ENCODE measurements at regions not wholly inside any gene's neighbourhood (a gene's known extent, or its start where the extent isn't known, plus 50 kb on each side); places are given as distances from the start of the nearest gene placed in this dataset.
A peak's percentile ranks its signal among the peaks of the same experiment; 100 is the strongest.

DNA sequence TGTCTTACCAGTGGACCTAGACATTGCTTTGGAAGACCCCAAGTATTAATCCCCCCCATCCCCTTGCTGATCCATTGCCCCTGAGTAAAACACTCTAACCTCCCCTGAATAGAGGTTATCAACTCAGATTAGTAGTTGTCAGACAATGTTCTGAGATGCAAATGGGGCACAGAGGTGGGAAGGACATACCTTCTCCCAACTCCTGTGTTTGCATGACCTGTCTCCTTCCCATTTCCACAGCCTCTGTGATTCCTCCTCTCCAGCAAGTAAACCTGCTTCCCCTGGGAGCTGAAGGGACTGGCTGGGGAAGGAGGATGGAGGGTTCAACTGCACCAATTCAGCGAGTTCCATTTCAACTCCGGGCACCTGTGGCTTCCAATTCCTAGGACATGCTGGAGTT is 199.8 kb upstream of the SASH1 start:
- TF ChIP-seq CTCF (IDR thresholded peaks at IDR 0.05; ENCODE audit: low read depth, low read length), result no peak
- no peak for DNase-seq (ENCODE audit: low read depth, low spot score)
- in situ Hi-C loops (cut with HindIII; ENCODE audit: low sequenced_read_pairs), result no loop called here
- no peak overlapping the region for H3K4me3 ChIP-seq (ENCODE audit: low read depth, low read length)

DNA sequence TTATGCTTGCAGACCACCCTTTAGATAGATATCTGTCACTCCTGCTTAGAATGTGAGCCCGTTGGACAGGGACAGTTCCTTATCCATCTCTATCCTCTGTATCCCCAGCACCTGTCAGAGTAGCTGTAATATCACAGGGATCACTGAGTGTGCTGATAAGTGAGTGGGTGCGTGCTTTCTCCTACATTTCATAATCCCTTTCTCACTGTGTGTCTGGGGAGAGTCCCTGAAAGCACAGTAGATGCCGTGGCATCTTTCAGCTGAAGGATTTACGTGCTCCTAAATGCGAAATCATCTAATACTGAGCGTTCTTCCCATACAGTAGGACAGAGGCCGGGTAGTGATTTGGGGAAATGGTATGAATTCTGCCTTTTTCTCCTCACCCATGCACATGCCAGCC is 198.9 kb upstream of the SASH1 start:
- in situ Hi-C loops (cut with HindIII; ENCODE audit: low sequenced_read_pairs), result no loop called here
- no peak for TF ChIP-seq CTCF (IDR thresholded peaks at IDR 0.05; ENCODE audit: low read depth, low read length)
- H3K4me3 ChIP-seq (ENCODE audit: low read depth, low read length), result no peak overlapping the region

DNA sequence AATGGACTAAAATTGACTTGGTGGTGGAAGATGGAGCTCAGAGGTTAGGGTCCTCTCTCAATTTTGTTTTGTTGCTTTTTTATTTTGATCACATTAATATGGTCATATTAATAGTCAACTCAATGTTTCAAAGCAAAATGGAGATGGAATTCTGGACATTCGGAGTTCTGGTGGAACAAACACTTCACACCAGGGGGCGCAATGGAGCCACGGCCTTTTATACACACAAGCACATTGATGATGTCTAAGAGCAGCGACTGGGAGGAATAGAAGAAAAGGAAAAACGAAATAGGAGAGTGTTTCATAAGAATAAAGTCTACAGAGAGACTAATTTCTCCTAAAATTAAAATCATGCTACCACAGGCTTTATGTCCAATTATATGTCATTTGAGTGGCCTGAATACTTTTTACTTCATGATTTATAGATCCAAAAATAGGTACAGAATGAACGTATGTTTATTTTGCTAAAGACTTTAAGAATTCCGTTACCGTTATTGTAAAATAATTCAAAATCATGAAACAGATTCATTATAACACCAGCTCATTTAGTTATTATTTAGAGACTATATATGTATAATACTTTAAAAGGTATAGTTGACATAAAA is 197.6 kb upstream of the SASH1 start:
- H3K4me3 ChIP-seq (ENCODE audit: low read depth, low read length), result no peak overlapping the region
- DNase-seq (ENCODE audit: low read depth, low spot score), result peak; percentile 79
- peak; percentile 87 for TF ChIP-seq CTCF (IDR thresholded peaks at IDR 0.05; ENCODE audit: low read depth, low read length)
- in situ Hi-C loops (cut with HindIII; ENCODE audit: low sequenced_read_pairs), result no loop called here

More for the DNA sequence above, 198.9 kb upstream of the SASH1 start:
- no peak for DNase-seq (ENCODE audit: low read depth, low spot score)

DNA sequence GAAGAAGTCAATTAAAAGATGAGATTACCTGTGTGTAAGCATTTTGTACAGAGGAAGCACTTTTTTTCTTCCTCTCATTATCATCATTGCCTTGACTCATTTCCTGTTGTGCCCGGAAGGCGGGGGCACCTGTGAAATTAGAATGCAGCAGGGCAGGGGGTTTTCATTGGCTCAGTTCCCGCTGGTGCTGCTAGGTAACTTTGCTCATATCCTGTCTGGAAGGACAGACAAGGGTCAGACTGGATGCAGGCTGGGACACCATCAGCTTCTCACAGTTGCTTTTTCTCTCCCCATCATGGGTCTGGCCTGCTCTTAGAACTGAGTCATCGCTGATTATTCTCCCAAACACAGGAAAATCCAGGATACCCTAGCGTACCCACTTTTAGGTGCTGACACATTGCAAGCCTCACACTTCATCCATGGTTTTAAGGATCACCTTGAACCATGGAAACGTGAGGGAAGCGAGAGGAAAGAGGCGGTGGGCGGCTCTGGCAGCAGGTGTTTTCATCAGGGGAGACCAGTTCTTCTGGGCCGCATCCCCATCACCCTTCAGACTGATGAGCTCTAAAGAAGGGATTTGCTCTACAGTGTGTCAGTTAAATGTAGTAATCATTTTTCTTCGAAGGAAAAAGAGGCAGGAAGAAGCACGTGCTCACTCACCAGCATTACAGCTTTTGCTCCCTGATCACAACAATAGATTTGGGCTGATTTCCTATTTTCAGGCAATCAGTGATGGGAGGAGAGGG is 195.7 kb upstream of the SASH1 start:
- peak; percentile 18 for DNase-seq (ENCODE audit: low read depth, low spot score)
- TF ChIP-seq CTCF (IDR thresholded peaks at IDR 0.05; ENCODE audit: low read depth, low read length), result no peak
- no peak overlapping the region for H3K4me3 ChIP-seq (ENCODE audit: low read depth, low read length)
- in situ Hi-C loops (cut with HindIII; ENCODE audit: low sequenced_read_pairs), result no loop called here

DNA sequence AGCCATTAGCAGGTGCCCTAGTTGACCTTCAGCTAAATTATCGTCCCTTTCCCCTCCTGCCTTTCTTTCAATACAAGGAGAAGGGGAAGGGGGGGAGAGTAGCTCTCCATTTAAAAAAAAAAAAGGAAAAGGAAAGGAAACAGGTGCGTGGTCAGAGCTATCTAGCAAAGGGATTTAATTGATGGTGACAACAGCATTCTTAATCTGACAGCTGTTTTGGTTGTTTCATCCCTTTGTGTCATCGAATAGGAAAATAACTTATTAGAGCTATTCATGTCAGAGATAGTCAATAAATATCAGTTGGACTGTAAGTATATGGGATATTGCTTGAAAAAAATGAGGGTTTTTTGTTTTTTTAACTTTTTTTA is 195.2 kb upstream of the SASH1 start:
- in situ Hi-C loops (cut with HindIII; ENCODE audit: low sequenced_read_pairs), result no loop called here
- no peak overlapping the region for H3K4me3 ChIP-seq (ENCODE audit: low read depth, low read length)
- no peak for DNase-seq (ENCODE audit: low read depth, low spot score)
- TF ChIP-seq CTCF (IDR thresholded peaks at IDR 0.05; ENCODE audit: low read depth, low read length), result no peak

DNA sequence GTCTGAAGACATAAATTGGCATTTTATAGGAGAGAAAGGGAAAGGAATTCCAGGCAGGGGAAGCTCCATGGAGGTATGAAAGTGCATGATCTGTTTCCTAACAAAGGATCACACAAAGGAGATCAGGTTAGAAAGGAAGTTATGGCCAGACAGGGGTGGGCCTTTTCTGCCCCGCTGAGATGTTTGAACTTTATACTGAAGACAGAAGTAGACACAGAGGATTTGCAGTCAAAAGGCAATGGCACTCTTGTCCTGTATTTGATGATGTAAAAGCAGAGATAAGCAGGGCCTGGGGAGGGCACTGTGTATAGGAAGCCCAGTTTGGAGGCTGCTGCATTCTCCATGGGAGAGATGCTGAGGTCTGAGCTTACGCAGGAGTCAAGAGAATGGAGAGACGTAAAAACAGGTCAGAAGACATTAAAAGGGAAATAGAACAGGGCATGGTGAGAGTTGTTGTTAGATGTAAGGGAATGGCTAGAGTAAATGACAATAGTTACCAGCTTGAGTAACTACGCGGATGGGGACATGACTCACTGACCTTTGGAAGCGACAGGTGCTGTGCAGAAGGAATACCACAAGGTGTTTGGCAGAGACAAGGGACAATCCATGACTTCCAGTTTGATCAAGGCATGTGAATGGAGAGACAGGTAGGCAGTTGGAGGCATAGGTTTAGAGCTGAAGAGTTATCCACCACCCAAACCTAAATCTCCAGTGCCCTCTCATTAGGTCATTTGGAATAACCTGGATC is 190.6 kb upstream of the SASH1 start:
- TF ChIP-seq CTCF (IDR thresholded peaks at IDR 0.05; ENCODE audit: low read depth, low read length), result no peak
- no peak overlapping the region for H3K4me3 ChIP-seq (ENCODE audit: low read depth, low read length)
- no peak for DNase-seq (ENCODE audit: low read depth, low spot score)
- in situ Hi-C loops (cut with HindIII; ENCODE audit: low sequenced_read_pairs), result no loop called here

Data from astrocyte of the spinal cord (primary cell).